ENCODE measurements at regions not wholly inside any gene's neighbourhood (a gene's known extent, or its start where the extent isn't known, plus 50 kb on each side); places are given as distances from the start of the nearest gene placed in this dataset.
A peak's percentile ranks its signal among the peaks of the same experiment; 100 is the strongest.

DNA sequence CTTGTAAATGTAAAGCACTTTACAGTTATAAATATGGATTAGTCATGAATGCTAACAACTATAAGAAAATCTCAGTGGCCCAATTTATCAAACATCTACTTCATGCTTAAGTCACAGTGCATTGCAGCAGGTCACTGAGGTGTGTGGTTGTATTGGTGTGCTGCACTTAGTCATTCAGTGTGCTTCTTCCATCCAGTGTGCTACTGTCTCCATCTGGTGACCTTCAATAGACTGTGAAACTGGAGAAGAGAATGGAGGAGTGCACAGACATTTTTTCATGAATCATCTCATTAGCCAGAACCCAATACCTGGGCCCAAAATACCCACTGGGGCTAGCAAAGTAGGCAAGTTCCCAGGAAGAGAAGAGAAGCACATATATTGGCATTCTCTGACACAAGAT lies 199.6 kb downstream of the SHOX2 start:
- H3K9ac ChIP-seq (ENCODE audit: extremely low read depth, insufficient read length, low read length): no peak overlapping the region
- no peaks in the 10 kb centered on the region for H4K20me1 ChIP-seq (ENCODE audit: control insufficient read depth, insufficient read depth, insufficient read length)
- no peak overlapping the region for H3K56ac ChIP-seq (ENCODE audit: insufficient read length, low read depth, low read length)
- H3K27ac ChIP-seq (ENCODE audit: insufficient read length, low read depth, low read length): no peak overlapping the region
- H4K8ac ChIP-seq (replicated peaks; ENCODE audit: insufficient read length, low read depth, low read length): no peak overlapping the region
- H3K79me1 ChIP-seq (ENCODE audit: insufficient read depth, low read depth, low read length, poor library complexity, severe bottlenecking): no peaks in the 10 kb centered on the region
- DNase-seq: no peak
- H2AFZ ChIP-seq (ENCODE audit: low read length): no peak overlapping the region
- no peaks in the 10 kb centered on the region for H3K27me3 ChIP-seq (ENCODE audit: insufficient read depth, low read length)
- no peak overlapping the region for H4K5ac ChIP-seq (ENCODE audit: insufficient read length, low read depth, low read length)
- Mint-ChIP-seq H3K27me3 (ENCODE audit: low read depth) (no peaks in the 10 kb centered on the region; the same call in none of the 2 replicates), H3K9me3 (peaks cover 2 to 3% of the 10 kb centered on the region in 2 experiments; a peak in 1 of 5 replicates), H3K36me3 (ENCODE audit: insufficient read depth in 1 of 3, low read depth in 3 of 3) (no peaks in the 10 kb centered on the region), H3K27ac (peak overlapping the region in 1 of 3 experiments; percentile 86; a peak in 1 of 7 replicates), H3K4me3 (no peak overlapping the region), H3K4me1 (peaks cover 0 to 3% of the 10 kb centered on the region in 2 experiments; a peak in 3 of 4 replicates)
- H4K91ac ChIP-seq (ENCODE audit: insufficient read length, low read depth, low read length): no peak overlapping the region
- no peak overlapping the region for H3K18ac ChIP-seq (ENCODE audit: insufficient read length, low read depth, low read length)
- no peak overlapping the region for H2AK5ac ChIP-seq (ENCODE audit: insufficient read length, low read length)
- no peak overlapping the region for H2BK15ac ChIP-seq (ENCODE audit: low read depth, low read length)
- no peak overlapping the region for H2BK12ac ChIP-seq (ENCODE audit: insufficient read length, low read depth, low read length)
- H3K79me2 ChIP-seq (ENCODE audit: insufficient read depth, low read length): no peaks in the 10 kb centered on the region
- no peak overlapping the region for H3K4ac ChIP-seq (ENCODE audit: low read depth, low read length)
- no peak overlapping the region for H2BK120ac ChIP-seq (ENCODE audit: low read depth, low read length, poor library complexity, severe bottlenecking)
- H3T11ph ChIP-seq (ENCODE audit: low read length): no peak overlapping the region
- H2BK20ac ChIP-seq (ENCODE audit: low read depth, low read length, poor library complexity, severe bottlenecking): no peak overlapping the region
- TF ChIP-seq, protein P1, sequence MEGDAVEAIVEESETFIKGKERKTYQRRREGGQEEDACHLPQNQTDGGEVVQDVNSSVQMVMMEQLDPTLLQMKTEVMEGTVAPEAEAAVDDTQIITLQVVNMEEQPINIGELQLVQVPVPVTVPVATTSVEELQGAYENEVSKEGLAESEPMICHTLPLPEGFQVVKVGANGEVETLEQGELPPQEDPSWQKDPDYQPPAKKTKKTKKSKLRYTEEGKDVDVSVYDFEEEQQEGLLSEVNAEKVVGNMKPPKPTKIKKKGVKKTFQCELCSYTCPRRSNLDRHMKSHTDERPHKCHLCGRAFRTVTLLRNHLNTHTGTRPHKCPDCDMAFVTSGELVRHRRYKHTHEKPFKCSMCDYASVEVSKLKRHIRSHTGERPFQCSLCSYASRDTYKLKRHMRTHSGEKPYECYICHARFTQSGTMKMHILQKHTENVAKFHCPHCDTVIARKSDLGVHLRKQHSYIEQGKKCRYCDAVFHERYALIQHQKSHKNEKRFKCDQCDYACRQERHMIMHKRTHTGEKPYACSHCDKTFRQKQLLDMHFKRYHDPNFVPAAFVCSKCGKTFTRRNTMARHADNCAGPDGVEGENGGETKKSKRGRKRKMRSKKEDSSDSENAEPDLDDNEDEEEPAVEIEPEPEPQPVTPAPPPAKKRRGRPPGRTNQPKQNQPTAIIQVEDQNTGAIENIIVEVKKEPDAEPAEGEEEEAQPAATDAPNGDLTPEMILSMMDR (conservative IDR thresholded peaks at IDR 0.05): no peak
- H3K14ac ChIP-seq (ENCODE audit: insufficient read depth, low read length): no peak overlapping the region
- no peak overlapping the region for H2BK5ac ChIP-seq (ENCODE audit: insufficient read length, low read length)
- H3K4me2 ChIP-seq (ENCODE audit: insufficient read depth, insufficient read length, low read length): no peak overlapping the region
- H3K23me2 ChIP-seq (ENCODE audit: insufficient read length, low read depth, low read length, poor library complexity, severe bottlenecking): no peaks in the 10 kb centered on the region
- no peaks in the 10 kb centered on the region for H3K4me1 ChIP-seq (ENCODE audit: insufficient read depth, low read length)
- no peak overlapping the region for H3K23ac ChIP-seq (ENCODE audit: insufficient read length, low read depth, low read length)
- no peaks in the 10 kb centered on the region for H3K9me3 ChIP-seq (ENCODE audit: control insufficient read depth, low read depth, low read length)

All from H9 (cell line).